ENCODE measurements at regions not wholly inside any gene's neighbourhood (a gene's known extent, or its start where the extent isn't known, plus 50 kb on each side); places are given as distances from the start of the nearest gene placed in this dataset.

GRCh38 chr19:23525276-23525852 is 130.1 kb upstream of the ZNF91 start:
- TF ChIP-seq, protein P1, sequence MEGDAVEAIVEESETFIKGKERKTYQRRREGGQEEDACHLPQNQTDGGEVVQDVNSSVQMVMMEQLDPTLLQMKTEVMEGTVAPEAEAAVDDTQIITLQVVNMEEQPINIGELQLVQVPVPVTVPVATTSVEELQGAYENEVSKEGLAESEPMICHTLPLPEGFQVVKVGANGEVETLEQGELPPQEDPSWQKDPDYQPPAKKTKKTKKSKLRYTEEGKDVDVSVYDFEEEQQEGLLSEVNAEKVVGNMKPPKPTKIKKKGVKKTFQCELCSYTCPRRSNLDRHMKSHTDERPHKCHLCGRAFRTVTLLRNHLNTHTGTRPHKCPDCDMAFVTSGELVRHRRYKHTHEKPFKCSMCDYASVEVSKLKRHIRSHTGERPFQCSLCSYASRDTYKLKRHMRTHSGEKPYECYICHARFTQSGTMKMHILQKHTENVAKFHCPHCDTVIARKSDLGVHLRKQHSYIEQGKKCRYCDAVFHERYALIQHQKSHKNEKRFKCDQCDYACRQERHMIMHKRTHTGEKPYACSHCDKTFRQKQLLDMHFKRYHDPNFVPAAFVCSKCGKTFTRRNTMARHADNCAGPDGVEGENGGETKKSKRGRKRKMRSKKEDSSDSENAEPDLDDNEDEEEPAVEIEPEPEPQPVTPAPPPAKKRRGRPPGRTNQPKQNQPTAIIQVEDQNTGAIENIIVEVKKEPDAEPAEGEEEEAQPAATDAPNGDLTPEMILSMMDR (IDR thresholded peaks at IDR 0.05): no peak
- no peak for TF ChIP-seq POLR2A (IDR thresholded peaks at IDR 0.05)
